ENCODE measurements at regions not wholly inside any gene's neighbourhood (a gene's known extent, or its start where the extent isn't known, plus 50 kb on each side); places are given as distances from the start of the nearest gene placed in this dataset.

- no peak overlapping the region for H3K4me3 ChIP-seq (replicated peaks in 1 of 2; ENCODE audit: low read depth in 2 of 2, low read length in 2 of 2)
- DNase-seq (ENCODE audit: low read depth in 2 of 2), result peak in 1 of 2 donors; percentile 1
- no peak for TF ChIP-seq CTCF (IDR thresholded peaks at IDR 0.05; ENCODE audit: low read depth, low read length)
Measured at GRCh38 chr9:106405871-106406435, 457.0 kb upstream of the ZNF462 start.

DNA sequence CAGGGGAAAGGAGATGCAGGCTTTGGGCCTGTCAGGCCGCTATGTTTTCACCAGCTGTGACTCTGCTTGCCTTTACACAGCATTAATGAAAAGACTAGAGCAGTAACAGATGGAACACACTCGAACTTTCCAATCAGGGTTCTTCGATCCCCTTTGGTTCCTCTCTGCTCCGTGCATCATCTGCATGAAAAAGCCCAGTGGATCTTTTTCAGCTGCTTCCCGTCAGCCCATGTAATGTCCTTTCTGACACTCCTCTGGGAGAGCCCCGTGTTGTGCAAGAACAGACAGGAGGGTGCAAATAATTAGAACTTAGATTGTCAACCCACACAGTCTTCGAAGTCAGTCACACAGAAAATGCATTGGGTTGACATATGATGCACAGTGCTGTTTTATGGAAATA lies 448.9 kb upstream of the ZNF462 start:
- no peak overlapping the region for H3K4me3 ChIP-seq (replicated peaks in 1 of 2; ENCODE audit: low read depth in 2 of 2, low read length in 2 of 2)
- no peak for TF ChIP-seq CTCF (IDR thresholded peaks at IDR 0.05; ENCODE audit: low read depth, low read length)
- DNase-seq (ENCODE audit: low read depth in 2 of 2), result no peak

DNA sequence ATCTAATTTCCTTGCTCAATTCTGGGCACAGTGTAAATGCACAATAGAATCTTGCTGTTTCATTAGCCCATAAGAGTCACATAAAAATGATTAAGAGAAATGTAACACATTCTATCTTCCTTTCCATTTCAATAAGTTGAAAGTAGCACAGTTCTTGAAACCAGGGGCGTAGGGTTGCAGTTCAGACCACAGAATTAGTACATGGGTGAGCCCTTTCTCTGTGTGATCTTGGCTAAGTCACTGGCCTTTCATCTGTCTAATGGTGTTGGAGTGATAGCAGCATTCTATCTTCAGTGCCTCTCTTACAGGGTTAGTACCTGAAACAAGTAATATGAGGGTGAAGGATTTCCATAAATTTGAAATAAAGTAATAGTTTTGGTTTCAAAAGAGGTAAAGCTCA lies 445.3 kb upstream of the ZNF462 start:
- no peak for TF ChIP-seq CTCF (IDR thresholded peaks at IDR 0.05; ENCODE audit: low read depth, low read length)
- H3K4me3 ChIP-seq (replicated peaks in 1 of 2; ENCODE audit: low read depth in 2 of 2, low read length in 2 of 2), result no peak overlapping the region
- no peak for DNase-seq (ENCODE audit: low read depth in 2 of 2)

- DNase-seq (ENCODE audit: low read depth in 2 of 2), result no peak
- TF ChIP-seq CTCF (IDR thresholded peaks at IDR 0.05; ENCODE audit: low read depth, low read length), result no peak
- no peak overlapping the region for H3K4me3 ChIP-seq (replicated peaks in 1 of 2; ENCODE audit: low read depth in 2 of 2, low read length in 2 of 2)
Measured at GRCh38 chr9:106419829-106420228, 443.1 kb upstream of the ZNF462 start.

DNA sequence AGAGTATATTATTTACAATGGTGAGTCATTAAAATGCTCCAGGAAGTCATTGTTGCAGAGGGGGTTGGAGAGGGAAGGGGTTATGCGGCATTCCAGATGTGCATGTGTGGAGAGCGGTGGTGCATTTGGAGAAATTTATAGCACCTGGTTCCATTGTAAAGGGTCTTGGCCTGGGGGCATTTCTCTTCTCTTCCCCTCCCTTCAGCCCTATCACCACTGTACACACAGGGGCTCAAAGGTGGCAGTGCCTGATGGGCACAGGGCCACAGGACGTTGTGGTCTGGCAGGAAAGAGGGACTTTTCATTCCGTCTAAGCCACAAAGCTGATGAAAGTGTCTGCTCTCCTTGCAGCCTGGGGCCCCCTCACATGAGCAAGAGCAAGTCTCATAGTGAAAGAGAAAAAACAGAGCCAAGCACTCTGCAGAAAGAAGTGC lies 442.4 kb upstream of the ZNF462 start:
- no peak for TF ChIP-seq CTCF (IDR thresholded peaks at IDR 0.05; ENCODE audit: low read depth, low read length)
- DNase-seq (ENCODE audit: low read depth in 2 of 2), result no peak
- H3K4me3 ChIP-seq (replicated peaks in 1 of 2; ENCODE audit: low read depth in 2 of 2, low read length in 2 of 2), result no peak overlapping the region

- DNase-seq (ENCODE audit: low read depth in 2 of 2), result no peak
- no peak for TF ChIP-seq CTCF (IDR thresholded peaks at IDR 0.05; ENCODE audit: low read depth, low read length)
- H3K4me3 ChIP-seq (replicated peaks in 1 of 2; ENCODE audit: low read depth in 2 of 2, low read length in 2 of 2), result no peak overlapping the region
Measured at GRCh38 chr9:106421772-106422171, 441.2 kb upstream of the ZNF462 start.

DNA sequence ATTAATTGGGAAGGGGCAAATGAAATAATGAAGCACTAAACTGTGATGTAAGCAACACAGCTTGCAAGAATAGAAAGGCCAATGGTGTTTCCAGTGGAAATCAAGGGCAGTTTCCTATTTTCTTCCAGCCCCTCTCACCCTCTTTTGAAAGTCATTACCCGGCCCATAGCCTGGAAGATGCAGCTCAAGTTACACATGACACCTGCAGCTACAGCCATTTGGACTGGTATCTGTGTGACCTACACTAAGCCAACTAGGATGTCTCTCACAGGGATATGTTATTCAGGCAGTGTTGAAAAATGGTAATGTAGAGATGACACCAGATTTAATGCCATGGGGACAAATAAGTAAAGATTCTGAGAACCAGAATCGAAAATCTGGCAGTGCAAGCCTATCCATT lies 439.4 kb upstream of the ZNF462 start:
- DNase-seq (ENCODE audit: low read depth in 2 of 2), result no peak
- no peak for TF ChIP-seq CTCF (IDR thresholded peaks at IDR 0.05; ENCODE audit: low read depth, low read length)
- no peak overlapping the region for H3K4me3 ChIP-seq (replicated peaks in 1 of 2; ENCODE audit: low read depth in 2 of 2, low read length in 2 of 2)

All from cardiac fibroblast (primary cell).